ENCODE measurements at regions not wholly inside any gene's neighbourhood (a gene's known extent, or its start where the extent isn't known, plus 50 kb on each side); places are given as distances from the start of the nearest gene placed in this dataset.

- Histone ChIP-seq H3K79me2 (ENCODE audit: control insufficient read depth, insufficient read depth, low read length) (no peaks in the 10 kb centered on the region), H2AFZ (ENCODE audit: low read depth, low read length) (no peak overlapping the region), H4K20me1 (replicated peaks; ENCODE audit: control insufficient read depth, extremely low read depth, insufficient read depth, low read length) (no peaks in the 10 kb centered on the region), H3K9ac (replicated peaks; ENCODE audit: extremely low read depth, insufficient read depth, low read length) (no peak overlapping the region), H3K27ac (ENCODE audit: insufficient read depth, low read depth, low read length) (no peak overlapping the region), H3K4me2 (ENCODE audit: insufficient read depth, low read length) (no peak overlapping the region), H3K36me3 (ENCODE audit: control insufficient read depth in 2 of 2, extremely low read depth in 1 of 2, insufficient read depth in 2 of 2, low read length in 2 of 2) (no peaks in the 10 kb centered on the region), H3K27me3 (ENCODE audit: control insufficient read depth in 2 of 2, insufficient read depth in 2 of 2, low read length in 2 of 2) (no peaks in the 10 kb centered on the region), H3K4me1 (ENCODE audit: control insufficient read depth, extremely low read depth, insufficient read depth, low read length) (no peaks in the 10 kb centered on the region), H3K9me3 (replicated peaks; ENCODE audit: control insufficient read depth, insufficient read depth, low read length) (no peaks in the 10 kb centered on the region), H3K4me3 (replicated peaks in 1 of 3; ENCODE audit: insufficient read depth in 1 of 3, low read depth in 1 of 3, low read length in 3 of 3) (no peak overlapping the region), H3K9me1 (replicated peaks; ENCODE audit: control insufficient read depth, extremely low read depth, insufficient read depth, low read length) (no peaks in the 10 kb centered on the region)
- ChIA-PET CTCF (no interaction called here), POLR2A (no interaction called here)
- BruUV-seq (replicated peaks), result no TSS peak
- DNase-seq (ENCODE audit: low read depth, low spot score) (no peak), FAIRE-seq (no peak)
- no peak for TF ChIP-seq MYC (IDR thresholded peaks at IDR 0.05; ENCODE audit: low read depth, low read length)
- TF ChIP-seq EZH2 (IDR thresholded peaks at IDR 0.05; ENCODE audit: borderline replicate concordance, low read depth, low read length, severe bottlenecking), result no peak
- no peak for TF ChIP-seq GATA2 (IDR thresholded peaks at IDR 0.05; ENCODE audit: insufficient read depth, insufficient read length, low read depth, low read length)
- TF ChIP-seq, protein P1, sequence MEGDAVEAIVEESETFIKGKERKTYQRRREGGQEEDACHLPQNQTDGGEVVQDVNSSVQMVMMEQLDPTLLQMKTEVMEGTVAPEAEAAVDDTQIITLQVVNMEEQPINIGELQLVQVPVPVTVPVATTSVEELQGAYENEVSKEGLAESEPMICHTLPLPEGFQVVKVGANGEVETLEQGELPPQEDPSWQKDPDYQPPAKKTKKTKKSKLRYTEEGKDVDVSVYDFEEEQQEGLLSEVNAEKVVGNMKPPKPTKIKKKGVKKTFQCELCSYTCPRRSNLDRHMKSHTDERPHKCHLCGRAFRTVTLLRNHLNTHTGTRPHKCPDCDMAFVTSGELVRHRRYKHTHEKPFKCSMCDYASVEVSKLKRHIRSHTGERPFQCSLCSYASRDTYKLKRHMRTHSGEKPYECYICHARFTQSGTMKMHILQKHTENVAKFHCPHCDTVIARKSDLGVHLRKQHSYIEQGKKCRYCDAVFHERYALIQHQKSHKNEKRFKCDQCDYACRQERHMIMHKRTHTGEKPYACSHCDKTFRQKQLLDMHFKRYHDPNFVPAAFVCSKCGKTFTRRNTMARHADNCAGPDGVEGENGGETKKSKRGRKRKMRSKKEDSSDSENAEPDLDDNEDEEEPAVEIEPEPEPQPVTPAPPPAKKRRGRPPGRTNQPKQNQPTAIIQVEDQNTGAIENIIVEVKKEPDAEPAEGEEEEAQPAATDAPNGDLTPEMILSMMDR (IDR thresholded peaks at IDR 0.05; ENCODE audit: extremely low read depth in 1 of 2, insufficient read depth in 1 of 2, low read depth in 1 of 2, low read length in 2 of 2), result no peak
- intact Hi-C loops (cut with micrococcal nuclease) (no loop called here), dilution Hi-C loops (cut with MboI; ENCODE audit: extremely low pct_ligation_motif_present, low sequenced_read_pairs) (no loop called here)
Measured at GRCh38 chr4:30281986-30282385, 438.2 kb upstream of the PCDH7 start.

- no peak overlapping the region for H3K9ac ChIP-seq (replicated peaks; ENCODE audit: extremely low read depth, insufficient read depth, low read length)
- H3K9me3 ChIP-seq (replicated peaks; ENCODE audit: control insufficient read depth, insufficient read depth, low read length), result no peaks in the 10 kb centered on the region
- CTCF ChIA-PET, result no interaction called here
- POLR2A ChIA-PET, result no interaction called here
- dilution Hi-C loops (cut with MboI; ENCODE audit: extremely low pct_ligation_motif_present, low sequenced_read_pairs), result no loop called here
- H3K9me1 ChIP-seq (replicated peaks; ENCODE audit: control insufficient read depth, extremely low read depth, insufficient read depth, low read length), result no peaks in the 10 kb centered on the region
- H3K36me3 ChIP-seq (ENCODE audit: control insufficient read depth in 2 of 2, extremely low read depth in 1 of 2, insufficient read depth in 2 of 2, low read length in 2 of 2), result no peaks in the 10 kb centered on the region
- no peaks in the 10 kb centered on the region for H3K4me1 ChIP-seq (ENCODE audit: control insufficient read depth, extremely low read depth, insufficient read depth, low read length)
- no TSS peak for BruUV-seq (replicated peaks)
- H3K27me3 ChIP-seq (ENCODE audit: control insufficient read depth in 2 of 2, insufficient read depth in 2 of 2, low read length in 2 of 2), result no peaks in the 10 kb centered on the region
- TF ChIP-seq POLR2A (IDR thresholded peaks at IDR 0.05; ENCODE audit: low read depth, low read length) (no peak), MYC (IDR thresholded peaks at IDR 0.05; ENCODE audit: low read depth, low read length) (no peak), MAX (IDR thresholded peaks at IDR 0.05; ENCODE audit: insufficient read depth, insufficient read length) (no peak), FOS (IDR thresholded peaks at IDR 0.05; ENCODE audit: borderline replicate concordance, insufficient read depth, low read length) (no peak)
- TF ChIP-seq, protein P1 (IDR thresholded peaks at IDR 0.05; ENCODE audit: extremely low read depth in 1 of 2, insufficient read depth in 1 of 2, low read depth in 1 of 2, low read length in 2 of 2), result no peak
- no peak overlapping the region for H3K4me2 ChIP-seq (ENCODE audit: insufficient read depth, low read length)
- FAIRE-seq (no peak), DNase-seq (ENCODE audit: low read depth, low spot score) (no peak)
- H3K79me2 ChIP-seq (ENCODE audit: control insufficient read depth, insufficient read depth, low read length), result no peaks in the 10 kb centered on the region
- H3K27ac ChIP-seq (ENCODE audit: insufficient read depth, low read depth, low read length), result no peak overlapping the region
- intact Hi-C loops (cut with micrococcal nuclease), result no loop called here
- no peak overlapping the region for H3K4me3 ChIP-seq (replicated peaks in 1 of 3; ENCODE audit: insufficient read depth in 1 of 3, low read depth in 1 of 3, low read length in 3 of 3)
- no peak overlapping the region for H2AFZ ChIP-seq (ENCODE audit: low read depth, low read length)
- no peaks in the 10 kb centered on the region for H4K20me1 ChIP-seq (replicated peaks; ENCODE audit: control insufficient read depth, extremely low read depth, insufficient read depth, low read length)
Measured at GRCh38 chr4:30283336-30283735, 436.8 kb upstream of the PCDH7 start.

Data from endothelial cell of umbilical vein (primary cell).